MM.1S (cell line): ENCODE measurements at regions not wholly inside any gene's neighbourhood (a gene's known extent, or its start where the extent isn't known, plus 50 kb on each side); places are given as distances from the start of the nearest gene placed in this dataset.

ENCODE experiments used
- CTCF ChIP-seq: fragments of 300-600 bp; sonication (generic); IDR thresholded peaks from 2 replicates; pipeline ENCODE4 v1.5.1; 2016; ENCODE audit warnings: antibody characterized with exemption, low read length, mixed read lengths
- EZH2 ChIP-seq: fragments of 300-600 bp; sonication (generic); optimal IDR thresholded peaks from 2 replicates; pipeline ENCODE3; 2017; ENCODE audit warnings: low read depth, mild to moderate bottlenecking, antibody characterized with exemption, low read length, mixed read lengths
- EZH2phosphoT487 ChIP-seq: fragments of 300-600 bp; sonication (generic); IDR thresholded peaks from 2 replicates; pipeline ENCODE4 v1.6.1; 2018; ENCODE audit warnings: antibody characterized with exemption, low read length

- no peak for TF ChIP-seq CTCF
- TF ChIP-seq EZH2phosphoT487, result no peak
- TF ChIP-seq EZH2, result no peak
Observed at GRCh38 chr10:21057989-21058388, 160.9 kb upstream of the NEBL start.
